ENCODE measurements at regions not wholly inside any gene's neighbourhood (a gene's known extent, or its start where the extent isn't known, plus 50 kb on each side); places are given as distances from the start of the nearest gene placed in this dataset.

- TF ChIP-seq POLR2A (IDR thresholded peaks at IDR 0.05) = no peak
- TF ChIP-seq POLR2AphosphoS5 (IDR thresholded peaks at IDR 0.05) = no peak
- no peak for TF ChIP-seq CTCF (IDR thresholded peaks at IDR 0.05)
- no peak for TF ChIP-seq EP300 (IDR thresholded peaks at IDR 0.05)
Measured at GRCh38 chr4:127203562-127204200, 429.1 kb upstream of the INTU start.

All from suprapubic skin (tissue), 4 donors.